Kasumi-1 (cell line): ENCODE measurements at regions not wholly inside any gene's neighbourhood (a gene's known extent, or its start where the extent isn't known, plus 50 kb on each side); places are given as distances from the start of the nearest gene placed in this dataset.
A peak's percentile ranks its signal among the peaks of the same experiment; 100 is the strongest.

Experiments
- DNase-seq, 2 experiments: peaks; one replicate each; lab custom pipeline; 2025; lab: John Stamatoyannopoulos, UW

- DNase-seq = no peak
Measured at GRCh38 chr9:79015951-79016350, 555.8 kb upstream of the TLE4 start.

- no peak for DNase-seq
Measured at GRCh38 chr9:79020276-79020675, 551.5 kb upstream of the TLE4 start.

GRCh38 chr9:79021084-79021483 is 550.7 kb upstream of the TLE4 start:
- DNase-seq = no peak

GRCh38 chr9:79023134-79023580 is 548.6 kb upstream of the TLE4 start:
- no peak for DNase-seq

- DNase-seq = peak; percentile 12 to 14
Measured at GRCh38 chr9:79026316-79026715, 545.4 kb upstream of the TLE4 start.

GRCh38 chr9:79028101-79028500 is 543.7 kb upstream of the TLE4 start:
- no peak for DNase-seq

GRCh38 chr9:79034583-79034982 is 537.2 kb upstream of the TLE4 start:
- no peak for DNase-seq

GRCh38 chr9:79037338-79037737 is 534.4 kb upstream of the TLE4 start:
- DNase-seq = no peak

- DNase-seq = peak; percentile 20 to 48
Measured at GRCh38 chr9:79040671-79041070, 531.1 kb upstream of the TLE4 start.

GRCh38 chr9:79041266-79041665 is 530.5 kb upstream of the TLE4 start:
- DNase-seq = no peak

GRCh38 chr9:79043916-79044315 is 527.8 kb upstream of the TLE4 start:
- no peak for DNase-seq

GRCh38 chr9:79046401-79046800 is 525.4 kb upstream of the TLE4 start:
- DNase-seq = no peak

GRCh38 chr9:79049371-79049770 is 522.4 kb upstream of the TLE4 start:
- DNase-seq = no peak

- DNase-seq = peak; percentile 1 to 4
Measured at GRCh38 chr9:79053598-79053997, 518.2 kb upstream of the TLE4 start.

GRCh38 chr9:79054500-79054899 is 517.3 kb upstream of the TLE4 start:
- no peak for DNase-seq

GRCh38 chr9:79056041-79056440 is 515.7 kb upstream of the TLE4 start:
- no peak for DNase-seq

- no peak for DNase-seq
Measured at GRCh38 chr9:79057576-79057975, 514.2 kb upstream of the TLE4 start.

GRCh38 chr9:79060766-79061165 is 511.0 kb upstream of the TLE4 start:
- DNase-seq = no peak

- DNase-seq = no peak
Measured at GRCh38 chr9:79061752-79062616, 509.8 kb upstream of the TLE4 start.

- no peak for DNase-seq
Measured at GRCh38 chr9:79073201-79073600, 498.6 kb upstream of the TLE4 start.

GRCh38 chr9:79080536-79080935 is 491.2 kb upstream of the TLE4 start:
- peak; percentile 2 to 6 for DNase-seq

- no peak for DNase-seq
Measured at GRCh38 chr9:79083621-79084020, 488.1 kb upstream of the TLE4 start.

- DNase-seq = no peak
Measured at GRCh38 chr9:79087133-79087532, 484.6 kb upstream of the TLE4 start.

GRCh38 chr9:79089054-79089560 is 482.7 kb upstream of the TLE4 start:
- no peak for DNase-seq
